WI38 (cell line): ENCODE measurements at regions not wholly inside any gene's neighbourhood (a gene's known extent, or its start where the extent isn't known, plus 50 kb on each side); places are given as distances from the start of the nearest gene placed in this dataset.

Source experiments
- H3K4me3 ChIP-seq: 2 replicates; pipeline ENCODE4 v1.5.1; 2011; ENCODE audit warnings: low read depth, mild to moderate bottlenecking, control low read depth, low read length
- TF ChIP-seq, protein P1 (sequence below): IDR thresholded peaks from 2 replicates; pipeline ENCODE4 v1.5.1; 2012; ENCODE audit warnings: low read depth, mild to moderate bottlenecking, control low read depth, low read length

DNA sequence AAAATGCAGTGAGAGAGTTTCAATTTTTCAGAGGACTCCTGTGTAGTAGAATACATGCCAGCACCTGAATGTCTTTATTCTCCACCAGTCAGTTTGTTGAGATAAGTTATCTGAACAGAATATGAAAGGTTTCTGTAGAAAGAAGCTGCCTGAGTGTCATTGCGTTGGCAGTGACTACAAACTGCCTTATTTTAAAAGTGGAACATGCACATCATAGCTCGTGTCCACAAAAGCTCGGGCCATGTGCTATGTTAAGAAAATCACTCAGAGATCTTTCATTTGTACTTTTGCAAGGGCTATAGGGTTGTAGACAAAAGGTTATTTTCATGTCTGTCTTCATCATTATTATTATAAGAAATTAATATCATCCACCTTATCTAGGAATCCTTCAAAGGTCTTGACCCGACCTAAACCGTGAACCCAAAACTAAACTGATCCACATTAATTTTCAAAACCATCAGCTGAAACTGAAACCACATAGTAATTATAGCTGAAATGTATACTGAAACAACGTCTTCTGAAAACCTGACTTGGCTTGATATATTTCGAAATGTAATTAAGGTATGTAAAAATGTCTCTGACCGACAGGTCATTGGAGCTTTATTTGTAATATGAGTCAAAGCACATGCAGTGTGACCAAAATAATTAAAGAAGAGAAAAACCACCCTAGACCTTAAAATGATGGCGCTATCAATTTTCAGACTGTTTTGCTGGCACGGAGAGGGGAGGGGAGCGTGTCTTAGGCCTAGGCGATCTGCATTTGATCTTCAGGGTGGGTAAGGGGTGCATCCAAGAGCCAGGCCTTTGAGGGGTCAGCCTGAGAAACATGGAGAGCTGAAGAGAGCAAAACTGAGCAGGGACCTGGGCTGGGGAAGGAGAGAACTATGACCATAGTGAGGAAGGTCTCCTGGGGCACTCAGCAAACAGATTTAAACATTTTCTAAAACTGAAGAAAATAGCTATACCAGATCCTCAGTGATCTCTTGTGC, 232.1 kb downstream of the SOX11 start:
- TF ChIP-seq, protein P1, sequence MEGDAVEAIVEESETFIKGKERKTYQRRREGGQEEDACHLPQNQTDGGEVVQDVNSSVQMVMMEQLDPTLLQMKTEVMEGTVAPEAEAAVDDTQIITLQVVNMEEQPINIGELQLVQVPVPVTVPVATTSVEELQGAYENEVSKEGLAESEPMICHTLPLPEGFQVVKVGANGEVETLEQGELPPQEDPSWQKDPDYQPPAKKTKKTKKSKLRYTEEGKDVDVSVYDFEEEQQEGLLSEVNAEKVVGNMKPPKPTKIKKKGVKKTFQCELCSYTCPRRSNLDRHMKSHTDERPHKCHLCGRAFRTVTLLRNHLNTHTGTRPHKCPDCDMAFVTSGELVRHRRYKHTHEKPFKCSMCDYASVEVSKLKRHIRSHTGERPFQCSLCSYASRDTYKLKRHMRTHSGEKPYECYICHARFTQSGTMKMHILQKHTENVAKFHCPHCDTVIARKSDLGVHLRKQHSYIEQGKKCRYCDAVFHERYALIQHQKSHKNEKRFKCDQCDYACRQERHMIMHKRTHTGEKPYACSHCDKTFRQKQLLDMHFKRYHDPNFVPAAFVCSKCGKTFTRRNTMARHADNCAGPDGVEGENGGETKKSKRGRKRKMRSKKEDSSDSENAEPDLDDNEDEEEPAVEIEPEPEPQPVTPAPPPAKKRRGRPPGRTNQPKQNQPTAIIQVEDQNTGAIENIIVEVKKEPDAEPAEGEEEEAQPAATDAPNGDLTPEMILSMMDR, result no peak
- no peak overlapping the region for H3K4me3 ChIP-seq

DNA sequence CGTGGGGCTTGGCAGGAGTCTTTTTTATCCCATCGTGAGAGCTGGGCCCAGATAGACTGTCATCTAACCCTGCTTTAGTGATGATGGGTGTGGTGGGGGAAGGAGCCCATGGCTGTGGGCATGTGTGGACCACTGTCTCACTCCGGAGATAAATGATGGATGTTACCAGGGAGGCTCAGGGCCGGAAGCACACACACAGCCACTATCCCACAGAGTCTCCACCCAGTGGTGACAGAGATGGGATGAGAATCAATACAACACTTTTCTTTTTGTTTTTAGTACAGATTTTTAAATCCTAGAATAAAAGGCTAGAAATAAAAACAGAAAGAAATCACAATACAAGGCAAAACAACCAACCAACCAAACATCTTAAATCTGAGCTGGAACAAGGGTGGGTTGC, 233.4 kb downstream of the SOX11 start:
- TF ChIP-seq, protein P1, result no peak
- H3K4me3 ChIP-seq, result no peak overlapping the region

DNA sequence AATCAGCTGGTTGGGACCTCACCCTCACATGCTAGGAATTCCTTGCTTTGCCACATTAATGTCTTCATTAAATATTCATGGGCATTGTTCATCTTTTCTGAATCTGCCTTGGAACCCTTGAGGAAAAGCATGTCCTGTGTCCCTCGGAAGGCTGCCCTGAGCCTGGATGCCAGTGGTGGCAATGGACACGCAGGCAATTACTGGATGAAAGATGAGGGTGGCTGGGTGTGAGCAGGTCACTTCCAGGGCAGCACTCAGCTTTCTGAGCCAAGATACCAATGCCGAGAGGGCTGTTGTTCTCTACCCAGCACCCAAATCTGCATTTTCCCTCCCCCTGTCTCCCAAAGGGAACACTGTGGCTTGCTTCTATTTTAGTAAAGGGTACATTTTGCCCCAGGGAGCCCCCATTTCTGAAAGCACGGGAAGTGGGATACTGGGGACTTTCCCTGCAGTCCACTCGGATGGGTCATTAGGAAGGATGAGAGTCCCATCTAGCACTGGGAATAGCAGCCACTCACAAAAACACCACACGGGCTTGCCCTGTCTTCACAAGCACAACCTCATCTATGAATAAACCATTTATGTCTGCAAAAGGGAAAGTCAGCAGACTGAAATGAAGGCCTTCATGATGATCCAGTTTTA, 234.8 kb downstream of the SOX11 start:
- TF ChIP-seq, protein P1, result no peak
- no peak overlapping the region for H3K4me3 ChIP-seq

DNA sequence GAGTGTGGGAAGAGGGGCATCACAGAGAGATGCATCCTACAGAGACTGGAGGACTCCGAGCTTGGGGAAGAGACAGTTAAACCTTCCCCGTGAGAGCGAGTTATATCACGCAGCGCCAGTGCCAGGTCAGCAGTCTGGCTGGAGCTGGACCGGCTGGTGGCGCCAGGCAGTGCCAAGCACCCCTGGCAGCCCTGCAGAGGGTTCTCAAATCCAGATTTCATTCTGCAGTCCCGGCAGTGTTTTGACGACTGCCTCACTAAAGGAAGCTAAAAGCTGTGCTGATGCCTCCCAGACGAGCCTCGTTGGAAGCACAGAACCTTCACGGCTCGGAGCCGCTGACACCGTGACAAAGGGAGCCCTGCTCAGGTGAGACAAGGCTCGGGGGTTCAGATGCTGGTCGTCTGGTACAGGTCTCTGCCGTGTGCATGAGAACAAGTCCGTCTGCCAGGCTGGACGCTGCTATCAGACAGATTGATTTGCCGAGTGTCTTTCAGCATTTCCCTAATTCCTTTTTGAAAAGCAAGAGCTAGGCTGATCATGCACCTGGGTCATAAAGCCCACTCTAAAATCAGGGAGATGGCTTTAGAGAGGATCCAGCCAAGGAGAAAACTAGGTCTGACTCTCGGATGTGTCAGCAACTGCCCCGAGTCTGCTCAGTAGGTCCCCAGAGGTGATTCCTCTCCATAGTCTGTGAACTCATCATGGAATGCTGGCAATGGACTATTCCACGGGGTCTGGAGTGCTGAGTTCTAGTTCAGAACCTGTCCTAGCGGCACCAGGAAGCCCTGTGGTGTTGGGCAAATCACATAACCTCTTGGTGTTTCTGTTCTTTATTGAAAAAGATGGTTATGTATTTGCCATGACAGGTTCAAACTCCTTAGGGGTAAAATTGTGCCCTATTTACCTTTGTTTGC, 240.6 kb downstream of the SOX11 start:
- H3K4me3 ChIP-seq, result no peak overlapping the region
- TF ChIP-seq, protein P1, result no peak

DNA sequence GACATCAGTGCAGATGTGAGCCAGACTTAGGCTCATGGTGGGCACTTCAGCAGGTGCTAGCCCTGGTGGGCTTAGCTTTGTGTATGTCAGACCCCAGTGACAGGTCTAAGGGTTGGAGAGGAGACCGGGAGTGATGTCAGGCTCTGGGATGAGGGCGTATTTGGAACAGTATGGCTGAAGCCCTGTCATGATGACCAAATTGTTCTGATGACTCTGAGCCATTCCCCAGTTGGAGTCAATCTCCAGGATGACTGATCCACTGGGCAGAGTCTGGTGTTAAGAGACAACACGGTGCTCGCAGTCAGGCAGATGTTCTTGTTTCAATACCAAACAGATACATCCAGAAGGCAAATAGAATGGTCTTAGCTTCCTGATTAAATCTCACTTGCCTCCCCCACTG, 241.5 kb downstream of the SOX11 start:
- TF ChIP-seq, protein P1, result no peak
- no peak overlapping the region for H3K4me3 ChIP-seq

DNA sequence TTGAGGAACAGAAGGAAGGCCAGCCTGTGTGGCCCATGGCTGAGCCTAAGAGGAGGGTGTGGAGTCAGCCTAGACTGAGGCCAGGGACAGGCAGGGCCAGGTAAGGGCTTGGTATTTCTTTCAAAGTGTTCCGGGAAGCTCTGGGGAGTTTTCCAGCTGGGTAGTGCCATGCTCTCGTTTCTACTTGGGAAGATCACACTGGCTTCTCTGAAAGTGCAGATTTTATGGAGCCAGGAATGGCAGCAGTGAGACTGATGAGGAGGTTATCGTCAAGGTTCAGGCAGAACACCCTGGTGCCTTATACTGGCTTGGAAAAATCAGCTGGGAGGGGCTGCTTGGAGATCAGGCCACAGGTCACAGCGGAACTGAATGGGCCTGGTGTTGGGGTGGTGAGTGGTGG, 245.1 kb downstream of the SOX11 start:
- H3K4me3 ChIP-seq, result no peak overlapping the region
- TF ChIP-seq, protein P1, result no peak
